DOHH2 (cell line): ENCODE measurements at regions not wholly inside any gene's neighbourhood (a gene's known extent, or its start where the extent isn't known, plus 50 kb on each side); places are given as distances from the start of the nearest gene placed in this dataset.

Experiments
- CTCF ChIP-seq: fragments of 200-600 bp; sonication (generic); IDR thresholded peaks from one replicate; pipeline ENCODE4 v1.5.1; 2014; ENCODE audit warnings: antibody characterized with exemption, mild to moderate bottlenecking, low read depth, low read length; ENCODE audit not compliant: poor library complexity, severe bottlenecking
- EZH2phosphoT487 ChIP-seq: fragments of 200-600 bp; sonication (generic); IDR thresholded peaks from 2 replicates; pipeline ENCODE4 v1.6.1; 2017; ENCODE audit warnings: borderline replicate concordance, mild to moderate bottlenecking, antibody characterized with exemption, low read length, moderate library complexity, mixed read lengths

- TF ChIP-seq CTCF (no peak), EZH2phosphoT487 (no peak)
Measured at GRCh38 chr10:59098831-59099452, 77.5 kb upstream of the PHYHIPL start.
